ENCODE measurements at regions not wholly inside any gene's neighbourhood (a gene's known extent, or its start where the extent isn't known, plus 50 kb on each side); places are given as distances from the start of the nearest gene placed in this dataset.

- ATAC-seq = no peak
- DNase-seq = no peak
Measured at GRCh38 chr18:59758106-59758505, 60.9 kb upstream of the CCBE1 start.

- DNase-seq (no peak), ATAC-seq (no peak)
Measured at GRCh38 chr18:59752666-59753065, 55.4 kb upstream of the CCBE1 start.

- ATAC-seq = no peak
- DNase-seq = no peak
Measured at GRCh38 chr18:59751186-59751585, 54.0 kb upstream of the CCBE1 start.

- DNase-seq (no peak), ATAC-seq (no peak)
Measured at GRCh38 chr18:59748628-59749360, 51.6 kb upstream of the CCBE1 start.
